ENCODE measurements at regions not wholly inside any gene's neighbourhood (a gene's known extent, or its start where the extent isn't known, plus 50 kb on each side); places are given as distances from the start of the nearest gene placed in this dataset.

- Histone ChIP-seq H2AFZ (ENCODE audit: low read depth, low read length) (no peak overlapping the region), H3K9me1 (ENCODE audit: control insufficient read depth, insufficient read depth, low read length) (no peaks in the 10 kb centered on the region), H3K27me3 (ENCODE audit: control insufficient read depth in 2 of 2, insufficient read depth in 2 of 2, low read length in 2 of 2) (no peaks in the 10 kb centered on the region), H3K27ac (ENCODE audit: extremely low read depth, low read depth, low read length) (no peak overlapping the region), H3K79me2 (ENCODE audit: control insufficient read depth, insufficient read depth, low read length) (no peaks in the 10 kb centered on the region), H3K9me3 (replicated peaks; ENCODE audit: control insufficient read depth, insufficient read depth, low read depth, low read length) (no peaks in the 10 kb centered on the region), H4K20me1 (replicated peaks; ENCODE audit: control insufficient read depth, insufficient read depth, low read length) (no peaks in the 10 kb centered on the region), H3K36me3 (ENCODE audit: control insufficient read depth, insufficient read depth, low read length) (no peaks in the 10 kb centered on the region), H3K9ac (ENCODE audit: insufficient read depth in 1 of 2, low read depth in 2 of 2, low read length in 2 of 2) (no peak overlapping the region), H3K4me2 (ENCODE audit: insufficient read depth, low read length) (no peak overlapping the region), H3K4me1 (replicated peaks in 1 of 2; ENCODE audit: control insufficient read depth in 2 of 2, insufficient read depth in 2 of 2, low read length in 2 of 2) (no peaks in the 10 kb centered on the region), H3K4me3 (no peak overlapping the region)
- no peak for TF ChIP-seq ZNF511 (CRISPR knock-in tag; IDR thresholded peaks at IDR 0.05)
- no peak for TF ChIP-seq BCOR (IDR thresholded peaks at IDR 0.05)
- TF ChIP-seq ZNF778 (CRISPR knock-in tag; IDR thresholded peaks at IDR 0.05): no peak
- no peak for TF ChIP-seq DIDO1 (tag; IDR thresholded peaks at IDR 0.05; ENCODE audit: low read depth)
- TF ChIP-seq ZNF512 (tag; IDR thresholded peaks at IDR 0.05): no peak
- TF ChIP-seq IRF1 (CRISPR knock-in tag; IDR thresholded peaks at IDR 0.05; ENCODE audit: borderline replicate concordance): no peak
- no peak for TF ChIP-seq PRPF4 (IDR thresholded peaks at IDR 0.05; ENCODE audit: insufficient read depth, low read depth, low read length, poor library complexity, severe bottlenecking)
- TF ChIP-seq NBN (IDR thresholded peaks at IDR 0.05; ENCODE audit: low read depth): no peak
- TF ChIP-seq COPS2 (conservative IDR thresholded peaks at IDR 0.05): no peak
- TF ChIP-seq ZNF707 (CRISPR knock-in tag; conservative IDR thresholded peaks at IDR 0.05): no peak
- TF ChIP-seq ZNF347 (CRISPR knock-in tag; IDR thresholded peaks at IDR 0.05; ENCODE audit: low read depth): no peak
- TF ChIP-seq PTBP1 (IDR thresholded peaks at IDR 0.05; ENCODE audit: low read depth, low read length): no peak
- BruUV-seq (replicated peaks): no TSS peak
- in situ Hi-C loops (cut with MboI) (no loop called here), intact Hi-C loops (cut with micrococcal nuclease) (no loop called here)
- DNase-seq (ENCODE audit: extremely low read depth in 1 of 4, low spot score in 3 of 4): no peak
- no peak for FAIRE-seq
- ChIA-PET CTCF (ENCODE audit: low intra/inter-chr PET ratio) (no interaction called here), POLR2A (no interaction called here)
- ATAC-seq: no peak
Measured at GRCh38 chr11:22138264-22138663, 54.6 kb upstream of the ANO5 start.
